Endothelial cell (in vitro differentiated cells): ENCODE measurements at regions not wholly inside any gene's neighbourhood (a gene's known extent, or its start where the extent isn't known, plus 50 kb on each side); places are given as distances from the start of the nearest gene placed in this dataset.

Experiments used
- DNase-seq: peaks from one replicate; pipeline ENCODE4 v3.0.0; 2021; ENCODE audit warnings: low spot score
- H3K27ac Mint-ChIP-seq: one replicate; pipeline ENCODE4 v1.8.0; 2021; ENCODE audit warnings: mixed read lengths, inconsistent platforms; ENCODE audit not compliant: unreplicated experiment
- H3K27me3 Mint-ChIP-seq: one replicate; pipeline ENCODE4 v1.8.0; 2021; ENCODE audit warnings: mild to moderate bottlenecking, moderate library complexity, mixed read lengths, inconsistent platforms; ENCODE audit not compliant: unreplicated experiment
- H3K36me3 Mint-ChIP-seq: one replicate; pipeline ENCODE4 v1.8.0; 2021; ENCODE audit warnings: mild to moderate bottlenecking, low read depth, mixed read lengths, inconsistent platforms; ENCODE audit not compliant: unreplicated experiment
- H3K4me1 Mint-ChIP-seq: one replicate; pipeline ENCODE4 v1.8.0; 2021; ENCODE audit warnings: mild to moderate bottlenecking, mixed read lengths, inconsistent platforms; ENCODE audit not compliant: unreplicated experiment
- H3K4me3 Mint-ChIP-seq: one replicate; pipeline ENCODE4 v1.8.0; 2021; ENCODE audit warnings: mild to moderate bottlenecking, mixed read lengths, inconsistent platforms; ENCODE audit not compliant: unreplicated experiment
- H3K9me3 Mint-ChIP-seq: one replicate; pipeline ENCODE4 v1.8.0; 2021; ENCODE audit warnings: mixed read lengths, inconsistent platforms; ENCODE audit not compliant: unreplicated experiment
- CTCF ChIP-seq: fragments of 200-600 bp; sonication (generic); IDR thresholded peaks from one replicate; pipeline ENCODE4 v1.5.0; 2021; ENCODE audit warnings: antibody characterized with exemption; ENCODE audit not compliant: unreplicated experiment

GRCh38 chr2:81249152-81249551 is 944.6 kb upstream of the LRRTM1 start:
- Mint-ChIP-seq H3K36me3 (no peaks in the 10 kb centered on the region), H3K4me3 (no peak overlapping the region), H3K27me3 (no peaks in the 10 kb centered on the region), H3K27ac (no peak overlapping the region), H3K4me1 (no peaks in the 10 kb centered on the region), H3K9me3 (no peaks in the 10 kb centered on the region)
- no peak for DNase-seq
- TF ChIP-seq CTCF: no peak

- Mint-ChIP-seq H3K4me3 (no peak overlapping the region), H3K27ac (no peak overlapping the region), H3K9me3 (no peaks in the 10 kb centered on the region), H3K27me3 (no peaks in the 10 kb centered on the region), H3K36me3 (no peaks in the 10 kb centered on the region), H3K4me1 (no peaks in the 10 kb centered on the region)
- DNase-seq: no peak
- TF ChIP-seq CTCF: no peak
Observed at GRCh38 chr2:81247648-81248047, 943.1 kb upstream of the LRRTM1 start.

GRCh38 chr2:81242501-81242900 is 937.9 kb upstream of the LRRTM1 start:
- no peak for DNase-seq
- H3K27me3 Mint-ChIP-seq: no peaks in the 10 kb centered on the region
- TF ChIP-seq CTCF: no peak
- no peak overlapping the region for H3K27ac Mint-ChIP-seq
- no peak overlapping the region for H3K4me3 Mint-ChIP-seq
- H3K4me1 Mint-ChIP-seq: no peaks in the 10 kb centered on the region
- H3K9me3 Mint-ChIP-seq: no peaks in the 10 kb centered on the region
- no peaks in the 10 kb centered on the region for H3K36me3 Mint-ChIP-seq

GRCh38 chr2:81238462-81238861 is 933.9 kb upstream of the LRRTM1 start:
- no peak for DNase-seq
- H3K27ac Mint-ChIP-seq: no peak overlapping the region
- no peaks in the 10 kb centered on the region for H3K27me3 Mint-ChIP-seq
- no peak for TF ChIP-seq CTCF
- no peak overlapping the region for H3K4me3 Mint-ChIP-seq
- no peaks in the 10 kb centered on the region for H3K9me3 Mint-ChIP-seq
- no peaks in the 10 kb centered on the region for H3K4me1 Mint-ChIP-seq
- H3K36me3 Mint-ChIP-seq: no peaks in the 10 kb centered on the region

- no peak for TF ChIP-seq CTCF
- Mint-ChIP-seq H3K9me3 (no peaks in the 10 kb centered on the region), H3K4me1 (no peaks in the 10 kb centered on the region), H3K27ac (no peak overlapping the region), H3K27me3 (no peaks in the 10 kb centered on the region), H3K4me3 (no peak overlapping the region), H3K36me3 (no peaks in the 10 kb centered on the region)
- DNase-seq: no peak
Observed at GRCh38 chr2:81235601-81236000, 931.0 kb upstream of the LRRTM1 start.
